ENCODE measurements at regions not wholly inside any gene's neighbourhood (a gene's known extent, or its start where the extent isn't known, plus 50 kb on each side); places are given as distances from the start of the nearest gene placed in this dataset.

DNA sequence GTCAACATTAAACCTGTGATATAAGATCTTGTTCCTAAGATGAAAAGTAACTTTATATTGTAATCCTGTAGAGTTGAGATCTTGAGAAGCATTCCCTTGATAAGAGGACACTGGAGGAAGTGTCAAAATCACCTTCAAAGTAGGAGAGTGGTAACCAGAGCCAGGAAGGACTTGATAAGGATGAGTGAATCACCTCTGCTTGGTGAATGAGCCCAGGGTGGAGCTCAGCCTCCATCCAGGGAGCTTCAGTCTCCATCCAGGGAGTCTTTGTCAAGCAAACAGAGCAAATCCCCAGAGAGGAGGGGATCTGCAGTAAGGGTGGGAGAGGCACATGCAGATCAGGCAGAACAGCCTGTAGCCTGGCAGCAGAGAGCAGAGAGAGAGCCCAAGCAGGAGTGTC, 167.1 kb upstream of the SIX2 start:
- no peak for DNase-seq

GRCh38 chr2:45173513-45173912, 164.3 kb upstream of the SIX2 start:
- DNase-seq, result peak; percentile 88

DNA sequence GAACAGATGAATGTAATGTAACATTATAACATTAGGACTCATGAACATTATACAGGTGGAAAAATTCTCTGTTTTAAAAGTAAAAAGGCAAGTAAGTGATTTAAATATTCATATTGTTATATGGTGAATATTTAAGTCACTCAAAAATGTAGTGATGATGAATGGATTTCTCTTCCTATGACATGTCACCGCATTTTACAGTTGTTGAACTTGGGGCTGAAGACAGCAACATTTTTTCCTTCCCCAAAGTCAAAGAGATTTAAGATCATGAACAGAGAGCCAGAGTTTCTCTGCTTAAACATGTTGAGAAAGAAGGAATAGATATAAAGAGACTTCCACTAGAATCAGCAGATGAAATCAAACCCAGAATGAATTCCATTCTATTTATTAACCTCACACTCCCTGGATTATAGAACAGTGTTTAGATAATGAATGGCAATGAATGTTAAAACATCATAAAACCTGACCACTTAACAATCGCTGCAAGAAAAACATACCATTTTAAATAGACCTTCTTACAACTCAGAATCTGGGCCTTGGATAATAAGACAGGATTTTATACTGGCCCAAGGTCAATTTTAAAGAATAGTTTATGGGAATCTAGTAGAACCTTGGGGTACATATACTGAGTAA, 163.6 kb upstream of the SIX2 start:
- peak; percentile 32 for DNase-seq

DNA sequence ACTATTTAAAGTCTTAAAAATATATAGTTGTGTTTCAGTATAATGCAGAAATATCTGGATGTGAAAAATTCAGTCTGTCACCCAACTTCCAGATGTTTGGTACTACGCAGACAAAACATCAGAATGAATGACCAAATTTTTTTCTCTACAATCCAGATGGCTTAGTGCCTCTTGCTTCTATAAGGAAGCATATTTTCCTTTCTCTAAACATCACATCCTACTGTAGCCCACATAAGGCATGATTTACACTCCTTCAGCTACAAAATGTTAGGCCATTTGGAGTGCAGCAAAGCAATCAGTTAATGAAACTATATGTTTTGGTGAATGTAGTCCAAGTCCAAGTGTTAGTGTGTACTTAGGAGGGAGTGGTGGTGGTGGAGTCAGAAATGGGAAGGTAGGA, 162.9 kb upstream of the SIX2 start:
- no peak for DNase-seq

GRCh38 chr2:45171136-45171501, 161.9 kb upstream of the SIX2 start:
- DNase-seq, result no peak

- no peak for DNase-seq
These were observed 161.2 kb upstream of the SIX2 start for GRCh38 chr2:45170191-45171135.

DNA sequence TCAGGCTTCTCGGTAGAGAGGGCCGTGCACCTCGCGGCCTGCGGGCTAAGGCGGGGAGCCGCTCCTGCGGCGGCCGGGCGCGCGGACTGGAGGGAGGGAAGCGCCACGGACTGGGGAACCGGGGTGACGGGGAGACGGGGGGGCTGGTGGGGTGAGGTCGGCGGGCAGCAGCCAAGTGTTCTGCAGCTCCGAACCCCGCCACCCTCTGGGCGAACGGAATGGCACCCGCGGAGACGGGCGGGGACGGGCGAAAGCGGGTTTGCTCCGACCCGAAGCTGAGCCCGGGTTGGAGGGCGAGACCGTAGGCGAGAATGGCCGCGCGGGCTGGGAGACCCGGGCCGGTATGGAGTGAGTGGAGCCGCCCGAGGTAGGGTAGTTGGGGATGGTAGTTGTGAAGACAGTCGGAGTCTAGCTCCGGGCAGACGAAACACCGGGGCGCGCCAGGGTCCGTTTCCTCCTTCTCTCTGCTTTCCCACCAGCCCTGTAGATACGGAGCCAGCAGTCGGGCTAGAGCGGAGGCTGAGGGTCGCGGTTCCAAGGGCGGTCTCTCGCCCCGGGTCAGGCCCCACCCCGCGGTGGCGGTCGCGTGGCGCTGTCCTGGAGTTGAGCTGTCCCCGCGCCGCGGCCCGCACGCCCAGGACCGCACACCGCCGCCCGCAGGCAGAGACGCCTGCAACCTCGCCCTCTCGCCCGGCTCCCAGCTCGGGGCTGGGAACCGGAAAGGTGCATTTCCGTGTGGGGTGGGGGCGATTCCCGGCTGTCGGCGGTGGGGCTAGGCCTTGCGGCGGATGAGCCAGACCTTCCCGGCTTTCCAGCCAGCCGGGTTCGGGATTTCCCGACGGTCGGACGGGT, 160.3 kb upstream of the SIX2 start:
- DNase-seq, result peak; percentile 14

DNA sequence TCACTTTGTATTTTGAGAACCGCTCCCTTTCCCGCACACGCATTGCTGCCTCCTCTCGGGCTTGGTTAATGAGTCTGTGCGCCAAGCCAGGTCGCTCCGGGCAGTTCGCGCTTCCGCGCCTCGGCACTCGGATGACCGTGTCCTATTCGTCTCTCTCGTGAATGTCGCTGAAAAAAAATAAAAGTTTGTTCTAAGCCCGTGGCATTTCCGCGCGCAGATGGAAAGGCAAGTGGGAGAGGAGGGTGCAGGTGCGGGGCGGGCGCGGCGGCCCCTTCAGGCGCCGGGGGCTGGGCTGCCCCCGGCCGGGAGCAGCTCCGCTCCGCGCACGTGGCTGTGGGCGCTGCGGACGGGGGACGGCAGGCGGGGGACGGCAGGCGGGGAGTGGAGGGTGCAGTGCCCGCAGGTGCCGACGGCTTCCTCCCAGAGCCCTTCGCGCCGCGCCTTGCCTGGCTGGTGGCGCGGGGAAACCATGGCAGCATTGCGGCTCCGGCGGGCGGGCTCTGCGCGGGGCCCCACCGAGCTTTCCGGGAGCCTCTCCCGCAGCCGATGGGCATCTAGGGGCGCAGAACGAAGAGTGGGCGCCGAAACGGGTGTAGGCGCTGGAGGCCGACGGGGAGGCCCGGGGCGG, 159.6 kb upstream of the SIX2 start:
- no peak for DNase-seq

- DNase-seq, result no peak
These were observed 158.8 kb upstream of the SIX2 start for GRCh38 chr2:45167920-45168629.

GRCh38 chr2:45166229-45166890, 157.1 kb upstream of the SIX2 start:
- no peak for DNase-seq

GRCh38 chr2:45162711-45163110, 153.5 kb upstream of the SIX2 start:
- no peak for DNase-seq

DNA sequence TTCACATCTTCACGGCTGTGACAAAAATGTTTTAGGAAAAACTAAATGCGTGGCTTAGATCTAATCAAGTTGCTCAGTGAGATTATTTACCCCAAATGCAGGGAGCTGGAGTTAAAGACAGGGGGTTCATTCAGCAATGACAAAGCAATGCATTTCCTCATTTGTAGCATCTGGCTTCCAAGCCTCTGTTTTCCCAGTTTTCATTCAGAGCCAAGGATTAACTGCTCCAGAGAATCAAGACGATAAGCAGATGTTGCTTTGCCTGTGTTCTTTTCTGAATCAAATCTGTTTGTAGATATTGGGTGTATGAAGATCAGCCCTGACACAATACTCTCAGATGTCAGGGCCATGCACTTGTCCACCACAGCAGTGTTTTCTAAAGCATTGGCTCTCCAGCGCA, 147.4 kb upstream of the SIX2 start:
- no peak for DNase-seq

GRCh38 chr2:45154606-45155155, 145.4 kb upstream of the SIX2 start:
- no peak for DNase-seq

DNA sequence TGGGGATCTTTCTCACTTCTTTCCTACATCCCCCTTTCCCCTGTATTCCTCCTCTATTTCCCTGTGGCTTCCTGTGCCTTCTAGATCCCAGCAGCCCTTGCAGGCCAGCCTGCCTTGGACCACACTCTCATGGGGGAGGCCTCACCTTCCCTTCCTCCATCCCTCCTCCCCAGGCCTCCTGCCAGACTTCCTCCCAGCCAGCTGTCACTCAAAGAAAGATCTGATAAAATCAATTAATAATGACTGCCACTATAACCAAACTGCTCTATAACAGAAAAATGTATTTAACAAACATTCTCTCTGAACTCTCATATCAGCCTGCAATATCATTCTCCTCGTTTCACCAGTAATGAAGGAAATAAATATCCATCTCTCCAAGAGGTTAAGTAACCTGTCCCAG, 144.9 kb upstream of the SIX2 start:
- DNase-seq, result no peak

DNA sequence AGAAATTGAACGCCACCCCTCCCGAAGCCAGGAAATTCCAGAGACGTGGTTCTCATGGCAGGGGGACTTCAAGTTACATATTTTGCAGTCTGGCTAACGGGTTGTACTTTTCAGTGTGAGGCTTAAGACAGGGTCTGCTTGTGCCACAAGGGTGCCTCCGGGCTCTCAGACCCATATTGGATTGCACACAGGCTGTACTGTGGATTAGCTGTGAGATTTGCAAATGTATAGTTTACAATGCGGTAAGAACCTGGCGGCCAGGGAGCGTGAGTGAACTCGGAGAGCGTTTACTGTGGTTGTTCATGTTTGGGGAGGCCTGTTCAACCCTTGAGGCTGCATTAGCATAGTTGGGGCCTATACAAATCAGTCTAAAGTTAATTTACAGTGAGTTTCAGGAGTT, 143.9 kb upstream of the SIX2 start:
- DNase-seq, result no peak

DNA sequence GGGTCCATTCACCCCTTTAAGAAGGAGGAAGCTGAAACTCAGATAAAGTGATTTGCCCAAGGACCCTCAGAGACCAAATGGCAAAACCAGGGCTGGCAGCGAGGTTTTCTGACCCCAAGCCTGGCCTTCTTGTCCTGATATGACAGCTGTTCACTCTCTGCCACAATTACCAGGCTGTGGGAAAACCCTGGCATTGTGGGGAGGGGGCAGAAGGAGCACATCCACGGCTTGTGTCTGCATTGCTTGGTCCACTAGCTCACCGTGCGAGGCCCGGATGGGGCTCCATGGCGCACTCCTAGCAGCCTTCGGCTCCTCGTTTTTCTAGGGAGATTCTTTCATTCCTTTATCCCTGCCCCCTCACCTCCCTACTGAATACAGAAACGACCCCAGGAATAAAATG, 143.4 kb upstream of the SIX2 start:
- DNase-seq, result no peak

DNA sequence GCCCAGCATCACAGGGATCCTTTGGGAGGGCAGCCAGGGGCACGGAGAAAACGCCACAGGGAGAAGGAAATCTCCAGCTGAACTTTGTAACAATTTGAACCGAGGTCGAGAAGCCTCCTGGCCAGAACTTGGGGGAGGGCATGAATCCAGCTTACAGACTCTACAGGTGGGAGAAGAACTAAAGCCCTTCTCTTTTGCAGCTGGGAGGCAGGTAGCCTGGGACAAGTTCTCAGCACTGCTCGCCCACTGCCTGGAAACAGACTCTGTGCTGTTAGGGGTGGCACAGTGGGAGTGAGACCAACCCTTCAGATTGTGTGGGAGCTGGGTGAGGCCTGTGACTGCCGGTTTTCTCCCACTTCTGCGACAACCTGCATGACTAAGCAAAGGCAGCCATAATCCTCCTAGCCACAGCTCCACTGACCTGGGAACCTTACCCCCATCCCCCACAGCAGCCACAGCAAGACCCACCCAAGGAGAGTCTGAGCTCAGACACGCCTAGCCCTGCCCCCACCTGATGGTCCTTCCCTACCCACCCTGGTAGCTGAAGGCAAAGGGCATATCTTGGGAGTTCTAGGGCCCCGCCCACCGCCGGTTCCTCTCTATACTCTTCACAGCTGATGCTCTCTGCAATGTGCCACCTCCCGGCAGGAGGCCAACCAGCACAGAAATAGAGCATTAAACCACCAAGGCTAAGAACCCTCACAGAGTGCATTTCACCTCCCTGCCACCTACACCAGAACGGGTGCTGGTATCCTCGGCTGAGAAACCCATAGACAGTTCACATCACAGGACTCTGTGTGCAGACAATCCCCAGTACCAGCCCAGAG, 136.0 kb upstream of the SIX2 start:
- DNase-seq, result no peak

GRCh38 chr2:45141883-45142866, 132.9 kb upstream of the SIX2 start:
- no peak for DNase-seq

DNA sequence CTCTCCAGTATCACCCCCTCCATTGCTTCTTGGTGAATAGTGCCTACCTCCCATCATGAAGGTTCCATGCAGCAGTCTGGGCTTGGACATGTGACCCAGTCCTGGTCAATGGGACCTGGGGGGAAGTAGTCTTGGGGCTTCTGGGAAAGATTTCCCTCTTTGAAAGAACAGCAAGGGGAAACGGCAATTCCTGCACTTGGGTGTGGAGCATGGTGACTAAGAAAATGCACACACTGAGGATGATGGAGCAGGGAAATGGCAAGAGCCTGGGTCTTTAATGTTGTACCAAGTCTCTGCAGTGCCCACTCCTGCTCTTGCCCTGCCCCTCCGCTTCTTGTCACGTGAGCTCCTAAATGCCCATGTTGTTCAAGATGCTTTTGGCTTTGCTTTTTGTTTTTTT, 131.4 kb upstream of the SIX2 start:
- DNase-seq, result no peak
